OCI-LY7 (cell line): ENCODE measurements at regions not wholly inside any gene's neighbourhood (a gene's known extent, or its start where the extent isn't known, plus 50 kb on each side); places are given as distances from the start of the nearest gene placed in this dataset.
A peak's percentile ranks its signal among the peaks of the same experiment; 100 is the strongest.

Source experiments
- BruUV-seq: library from RNA; stranded (reverse); fragments of 400-500 nt; replicated peaks from 2 replicates; lab custom pipeline; 2021; lab: Mats Ljungman, UMichigan
- CTCF ChIA-PET: fragments of 300-600 bp; sonication (Branson Sonifier 250); formaldehyde crosslinking; loops from one replicate; lab custom pipeline; 2022; ENCODE audit warnings: antibody characterized with exemption; ENCODE audit not compliant: unreplicated experiment; lab: Charles Lee
- POLR2A ChIA-PET: fragments of 300-600 bp; sonication (Branson Sonifier 250); formaldehyde crosslinking; loops from one replicate; lab custom pipeline; 2022; ENCODE audit warnings: antibody characterized with exemption; lab: Charles Lee
- DNase-seq: peaks from one replicate; pipeline ENCODE4 v3.0.0-alpha.2; 2015; ENCODE audit warnings: low spot score
- H2AFZ ChIP-seq: fragments of 200-600 bp; sonication (generic), shearing (Covaris generic); 2 replicates; pipeline ENCODE4 v1.6.1; 2014; ENCODE audit warnings: mild to moderate bottlenecking, antibody characterized with exemption, low read length, moderate library complexity
- H3K27ac ChIP-seq: fragments of 200-600 bp; sonication (generic); 2 replicates; pipeline ENCODE4 v1.5.1; 2014; ENCODE audit warnings: mixed run types, low read depth, mild to moderate bottlenecking, moderate library complexity, low read length, inconsistent platforms; ENCODE audit not compliant: poor library complexity, severe bottlenecking
- H3K36me3 ChIP-seq: fragments of 200-600 bp; sonication (generic); 2 replicates; pipeline ENCODE4 v1.6.1; 2014; ENCODE audit warnings: mild to moderate bottlenecking, antibody characterized with exemption, low read length, moderate library complexity, mixed read lengths; ENCODE audit not compliant: insufficient read depth
- H3K4me1 ChIP-seq: fragments of 200-600 bp; sonication (generic); 2 replicates; pipeline ENCODE4 v1.5.1; 2014; ENCODE audit warnings: mild to moderate bottlenecking, low read length; ENCODE audit not compliant: insufficient read depth, poor library complexity, severe bottlenecking
- H3K4me2 ChIP-seq: fragments of 200-600 bp; sonication (generic); 2 replicates; pipeline ENCODE4 v1.6.1; 2014; ENCODE audit warnings: mild to moderate bottlenecking, low read length
- H3K4me3 ChIP-seq: fragments of 200-600 bp; sonication (generic); 2 replicates; pipeline ENCODE4 v1.5.1; 2014; ENCODE audit warnings: mild to moderate bottlenecking, low read depth, low read length; ENCODE audit not compliant: poor library complexity, severe bottlenecking
- H3K79me2 ChIP-seq: fragments of 200-600 bp; sonication (generic); 2 replicates; pipeline ENCODE4 v1.6.1; 2016; ENCODE audit warnings: low read depth, mild to moderate bottlenecking, low read length, moderate library complexity, mixed read lengths; ENCODE audit not compliant: insufficient read depth
- H3K9me2 ChIP-seq: fragments of 200-600 bp; sonication (generic); 2 replicates; pipeline ENCODE4 v1.6.1; 2016; ENCODE audit warnings: mild to moderate bottlenecking, low read length, mixed read lengths; ENCODE audit not compliant: insufficient read depth
- H3K9me3 ChIP-seq: fragments of 200-600 bp; sonication (generic); 2 replicates; pipeline ENCODE4 v1.6.1; 2014; ENCODE audit warnings: mild to moderate bottlenecking, mixed run types, low read length, mixed read lengths
- H4K20me1 ChIP-seq: fragments of 200-600 bp; sonication (generic); 2 replicates; pipeline ENCODE4 v1.6.1; 2014; ENCODE audit warnings: mild to moderate bottlenecking, antibody characterized with exemption, low read length, moderate library complexity, mixed read lengths; ENCODE audit not compliant: insufficient read depth
- CTCF ChIP-seq: fragments of 200-600 bp; sonication (generic); conservative IDR thresholded peaks from 2 replicates; pipeline ENCODE4 v1.5.1; 2014; ENCODE audit warnings: mild to moderate bottlenecking, antibody characterized with exemption, low read length, moderate library complexity, mixed read lengths
- EZH2phosphoT487 ChIP-seq: fragments of 200-600 bp; sonication (generic); IDR thresholded peaks from 2 replicates; pipeline ENCODE4 v1.6.1; 2018; ENCODE audit warnings: low read depth, borderline replicate concordance, mild to moderate bottlenecking, mixed run types, antibody characterized with exemption, low read length, moderate library complexity, mixed read lengths
- intact Hi-C: fragments of 100-400 bp; cut with micrococcal nuclease; formaldehyde crosslinking; loops from one replicate; pipeline ENCODE4 v1.10.0; 2022; ENCODE audit not compliant: unreplicated experiment

GRCh38 chr22:47586946-47587345 is 824.5 kb downstream of the TBC1D22A start:
- Histone ChIP-seq H2AFZ (no peak overlapping the region), H3K4me3 (no peak overlapping the region), H3K4me2 (no peak overlapping the region), H3K36me3 (no peaks in the 10 kb centered on the region), H3K9me3 (peaks cover 19% of the 10 kb centered on the region; the same call in 1 of the 2 replicates), H3K27ac (no peak overlapping the region), H3K4me1 (no peaks in the 10 kb centered on the region), H4K20me1 (no peaks in the 10 kb centered on the region), H3K9me2 (no peaks in the 10 kb centered on the region), H3K79me2 (no peaks in the 10 kb centered on the region)
- TF ChIP-seq EZH2phosphoT487, result no peak
- no peak for TF ChIP-seq CTCF
- ChIA-PET CTCF (no interaction called here), POLR2A (interaction anchor here (0.6 kb wide), 1 partner anchor 219 kb away, joined by 3 read pairs; no protein-coding TSS in a partner anchor)
- no TSS peak for BruUV-seq
- intact Hi-C loops, result no loop called here
- DNase-seq, result no peak

GRCh38 chr22:47586038-47586437 is 823.6 kb downstream of the TBC1D22A start:
- BruUV-seq, result no TSS peak
- no peak overlapping the region for H2AFZ ChIP-seq
- intact Hi-C loops, result no loop called here
- no peak for DNase-seq
- no peak overlapping the region for H3K4me3 ChIP-seq
- no peaks in the 10 kb centered on the region for H3K4me1 ChIP-seq
- ChIA-PET CTCF (no interaction called here), POLR2A (no interaction called here)
- H3K79me2 ChIP-seq, result no peaks in the 10 kb centered on the region
- no peaks in the 10 kb centered on the region for H4K20me1 ChIP-seq
- no peak overlapping the region for H3K27ac ChIP-seq
- peaks cover 22% of the 10 kb centered on the region; the same call in 1 of the 2 replicates for H3K9me3 ChIP-seq
- H3K9me2 ChIP-seq, result no peaks in the 10 kb centered on the region
- no peak overlapping the region for H3K4me2 ChIP-seq
- TF ChIP-seq EZH2phosphoT487 (no peak), CTCF (0 out of 2 replicates have a peak, but pooled peaks have one; percentile 18)
- no peaks in the 10 kb centered on the region for H3K36me3 ChIP-seq

DNA sequence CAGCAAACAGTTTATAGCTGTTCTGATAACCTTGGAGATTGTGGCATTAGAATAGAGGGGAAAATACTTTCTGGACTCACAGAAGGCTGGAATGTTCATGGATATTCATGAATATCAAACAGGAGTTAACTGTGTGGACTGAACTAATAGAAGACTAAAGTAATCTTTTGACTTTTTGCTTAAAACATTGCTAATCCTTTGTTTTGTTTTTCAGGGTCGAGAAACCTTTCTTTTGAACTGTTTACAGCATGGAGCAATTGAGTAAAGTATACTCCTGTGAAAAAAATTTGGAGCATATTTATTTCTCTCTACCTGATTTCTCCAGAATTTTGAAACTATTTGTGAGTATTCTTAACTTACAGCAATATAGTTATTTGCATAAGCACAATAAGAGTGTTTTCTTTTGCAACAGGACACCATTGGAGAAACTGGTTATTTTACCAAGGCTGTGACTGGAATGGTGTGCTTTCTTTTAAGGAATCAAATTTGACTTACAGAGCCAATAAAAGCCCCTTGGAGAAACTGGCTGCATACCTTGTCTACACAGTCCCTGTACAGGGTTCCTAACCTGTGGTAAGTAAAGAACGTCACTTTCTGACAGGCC is 821.6 kb downstream of the TBC1D22A start:
- BruUV-seq, result no TSS peak
- CTCF ChIA-PET, result no interaction called here
- Histone ChIP-seq H3K36me3 (no peaks in the 10 kb centered on the region), H3K4me1 (no peaks in the 10 kb centered on the region), H4K20me1 (no peaks in the 10 kb centered on the region), H3K27ac (no peak overlapping the region), H3K79me2 (no peaks in the 10 kb centered on the region), H3K4me2 (no peak overlapping the region), H3K9me3 (peaks cover 22% of the 10 kb centered on the region; the same call in 1 of the 2 replicates), H3K9me2 (no peaks in the 10 kb centered on the region), H3K4me3 (no peak overlapping the region), H2AFZ (no peak overlapping the region)
- POLR2A ChIA-PET, result no interaction called here
- no peak for DNase-seq
- intact Hi-C loops, result no loop called here
- TF ChIP-seq EZH2phosphoT487 (no peak), CTCF (no peak)
